Prostate gland (tissue), 2 donors: ENCODE measurements at regions not wholly inside any gene's neighbourhood (a gene's known extent, or its start where the extent isn't known, plus 50 kb on each side); places are given as distances from the start of the nearest gene placed in this dataset.

Experiments
- POLR2A ChIP-seq: fragments of 450-650 bp; IDR thresholded peaks from one replicate; pipeline ENCODE4 v1.6.1; 2016; ENCODE audit warnings: antibody characterized with exemption, mild to moderate bottlenecking
- POLR2AphosphoS5 ChIP-seq: sonication (generic); formaldehyde crosslinking; IDR thresholded peaks from one replicate; pipeline ENCODE4 v1.6.1; 2017; ENCODE audit warnings: antibody characterized with exemption
- TF ChIP-seq, protein P1 (sequence below), 4 experiments: fragments of 200-600 bp in 2 of 4; fragments of 450-650 bp in 2 of 4; sonication (generic) in 2 of 4; IDR thresholded peaks; 1 replicate in 3 of 4; 2 replicates in 1 of 4; pipeline ENCODE4 v1.5.1; 2016 to 2019; ENCODE audit warnings: antibody characterized with exemption in 4 of 4, mild to moderate bottlenecking in 2 of 4, moderate library complexity in 2 of 4

DNA sequence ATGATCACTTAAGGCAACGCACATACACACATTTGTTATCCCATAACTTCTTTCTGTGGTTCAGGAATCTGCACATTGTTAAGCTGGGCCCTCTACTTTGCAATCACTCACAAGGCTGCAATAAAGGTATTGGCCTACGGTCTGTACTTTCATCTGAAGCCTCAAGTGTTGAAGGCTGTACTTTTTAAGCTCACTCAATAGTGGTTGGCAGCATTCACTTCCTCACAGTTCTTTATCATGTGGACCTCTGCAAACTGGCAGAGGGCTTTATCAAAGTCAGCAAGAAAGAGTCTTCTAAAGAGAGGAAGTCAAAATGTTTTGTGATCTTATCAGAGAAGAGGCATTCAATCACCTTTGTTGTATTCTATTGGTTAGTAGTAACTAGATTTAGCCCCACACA is 301.4 kb upstream of the EPHA5 start:
- TF ChIP-seq, protein P1, sequence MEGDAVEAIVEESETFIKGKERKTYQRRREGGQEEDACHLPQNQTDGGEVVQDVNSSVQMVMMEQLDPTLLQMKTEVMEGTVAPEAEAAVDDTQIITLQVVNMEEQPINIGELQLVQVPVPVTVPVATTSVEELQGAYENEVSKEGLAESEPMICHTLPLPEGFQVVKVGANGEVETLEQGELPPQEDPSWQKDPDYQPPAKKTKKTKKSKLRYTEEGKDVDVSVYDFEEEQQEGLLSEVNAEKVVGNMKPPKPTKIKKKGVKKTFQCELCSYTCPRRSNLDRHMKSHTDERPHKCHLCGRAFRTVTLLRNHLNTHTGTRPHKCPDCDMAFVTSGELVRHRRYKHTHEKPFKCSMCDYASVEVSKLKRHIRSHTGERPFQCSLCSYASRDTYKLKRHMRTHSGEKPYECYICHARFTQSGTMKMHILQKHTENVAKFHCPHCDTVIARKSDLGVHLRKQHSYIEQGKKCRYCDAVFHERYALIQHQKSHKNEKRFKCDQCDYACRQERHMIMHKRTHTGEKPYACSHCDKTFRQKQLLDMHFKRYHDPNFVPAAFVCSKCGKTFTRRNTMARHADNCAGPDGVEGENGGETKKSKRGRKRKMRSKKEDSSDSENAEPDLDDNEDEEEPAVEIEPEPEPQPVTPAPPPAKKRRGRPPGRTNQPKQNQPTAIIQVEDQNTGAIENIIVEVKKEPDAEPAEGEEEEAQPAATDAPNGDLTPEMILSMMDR (IDR thresholded peaks at IDR 0.05) = no peak
- TF ChIP-seq POLR2A (no peak), POLR2AphosphoS5 (no peak)
